Panc1 (cell line): ENCODE measurements at regions not wholly inside any gene's neighbourhood (a gene's known extent, or its start where the extent isn't known, plus 50 kb on each side); places are given as distances from the start of the nearest gene placed in this dataset.

Source experiments
- POLR2AphosphoS5 ChIP-seq: IDR thresholded peaks from 2 replicates; pipeline ENCODE4 v1.6.1; 2012; ENCODE audit warnings: mild to moderate bottlenecking, low read depth, low read length, moderate library complexity
- TF ChIP-seq, protein P1 (sequence below), 2 experiments: IDR thresholded peaks; 2 replicates each; pipeline ENCODE4 v1.6.1; 2011 to 2012; ENCODE audit warnings: low read depth in 2 of 2, control low read depth in 1 of 2, low read length in 1 of 2, mild to moderate bottlenecking in 1 of 2, moderate library complexity in 1 of 2; ENCODE audit not compliant: insufficient read depth in 1 of 2
- TF ChIP-seq, protein P2 (sequence below): fragments of 450-650 bp; IDR thresholded peaks from 2 replicates; pipeline ENCODE4 v1.5.1; 2017; ENCODE audit warnings: mild to moderate bottlenecking

DNA sequence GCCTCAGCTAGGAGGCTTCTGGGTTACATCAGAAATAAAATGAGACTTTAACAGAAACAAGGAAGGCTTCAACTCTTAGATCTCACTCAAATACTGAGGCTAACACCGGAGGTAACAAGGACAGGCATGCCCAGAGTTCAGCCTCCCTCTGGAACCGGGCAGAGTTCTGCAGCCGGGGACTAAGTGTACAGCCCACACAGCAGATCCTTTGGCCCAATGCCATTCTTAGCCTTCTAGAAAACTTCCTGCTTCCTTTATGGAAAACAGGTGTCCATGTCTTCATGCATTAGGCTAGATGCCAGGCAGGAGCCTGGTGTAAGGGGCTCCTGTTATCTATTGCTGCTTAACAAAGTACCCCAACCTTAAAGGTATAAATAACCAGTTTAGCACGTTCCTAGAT, 369.7 kb downstream of the BCOR start:
- TF ChIP-seq, protein P1, sequence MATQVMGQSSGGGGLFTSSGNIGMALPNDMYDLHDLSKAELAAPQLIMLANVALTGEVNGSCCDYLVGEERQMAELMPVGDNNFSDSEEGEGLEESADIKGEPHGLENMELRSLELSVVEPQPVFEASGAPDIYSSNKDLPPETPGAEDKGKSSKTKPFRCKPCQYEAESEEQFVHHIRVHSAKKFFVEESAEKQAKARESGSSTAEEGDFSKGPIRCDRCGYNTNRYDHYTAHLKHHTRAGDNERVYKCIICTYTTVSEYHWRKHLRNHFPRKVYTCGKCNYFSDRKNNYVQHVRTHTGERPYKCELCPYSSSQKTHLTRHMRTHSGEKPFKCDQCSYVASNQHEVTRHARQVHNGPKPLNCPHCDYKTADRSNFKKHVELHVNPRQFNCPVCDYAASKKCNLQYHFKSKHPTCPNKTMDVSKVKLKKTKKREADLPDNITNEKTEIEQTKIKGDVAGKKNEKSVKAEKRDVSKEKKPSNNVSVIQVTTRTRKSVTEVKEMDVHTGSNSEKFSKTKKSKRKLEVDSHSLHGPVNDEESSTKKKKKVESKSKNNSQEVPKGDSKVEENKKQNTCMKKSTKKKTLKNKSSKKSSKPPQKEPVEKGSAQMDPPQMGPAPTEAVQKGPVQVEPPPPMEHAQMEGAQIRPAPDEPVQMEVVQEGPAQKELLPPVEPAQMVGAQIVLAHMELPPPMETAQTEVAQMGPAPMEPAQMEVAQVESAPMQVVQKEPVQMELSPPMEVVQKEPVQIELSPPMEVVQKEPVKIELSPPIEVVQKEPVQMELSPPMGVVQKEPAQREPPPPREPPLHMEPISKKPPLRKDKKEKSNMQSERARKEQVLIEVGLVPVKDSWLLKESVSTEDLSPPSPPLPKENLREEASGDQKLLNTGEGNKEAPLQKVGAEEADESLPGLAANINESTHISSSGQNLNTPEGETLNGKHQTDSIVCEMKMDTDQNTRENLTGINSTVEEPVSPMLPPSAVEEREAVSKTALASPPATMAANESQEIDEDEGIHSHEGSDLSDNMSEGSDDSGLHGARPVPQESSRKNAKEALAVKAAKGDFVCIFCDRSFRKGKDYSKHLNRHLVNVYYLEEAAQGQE (IDR thresholded peaks at IDR 0.05; ENCODE audit: insufficient read depth in 1 of 2, low read depth in 2 of 2, low read length in 1 of 2), result no peak
- no peak for TF ChIP-seq POLR2AphosphoS5
- TF ChIP-seq, protein P2, sequence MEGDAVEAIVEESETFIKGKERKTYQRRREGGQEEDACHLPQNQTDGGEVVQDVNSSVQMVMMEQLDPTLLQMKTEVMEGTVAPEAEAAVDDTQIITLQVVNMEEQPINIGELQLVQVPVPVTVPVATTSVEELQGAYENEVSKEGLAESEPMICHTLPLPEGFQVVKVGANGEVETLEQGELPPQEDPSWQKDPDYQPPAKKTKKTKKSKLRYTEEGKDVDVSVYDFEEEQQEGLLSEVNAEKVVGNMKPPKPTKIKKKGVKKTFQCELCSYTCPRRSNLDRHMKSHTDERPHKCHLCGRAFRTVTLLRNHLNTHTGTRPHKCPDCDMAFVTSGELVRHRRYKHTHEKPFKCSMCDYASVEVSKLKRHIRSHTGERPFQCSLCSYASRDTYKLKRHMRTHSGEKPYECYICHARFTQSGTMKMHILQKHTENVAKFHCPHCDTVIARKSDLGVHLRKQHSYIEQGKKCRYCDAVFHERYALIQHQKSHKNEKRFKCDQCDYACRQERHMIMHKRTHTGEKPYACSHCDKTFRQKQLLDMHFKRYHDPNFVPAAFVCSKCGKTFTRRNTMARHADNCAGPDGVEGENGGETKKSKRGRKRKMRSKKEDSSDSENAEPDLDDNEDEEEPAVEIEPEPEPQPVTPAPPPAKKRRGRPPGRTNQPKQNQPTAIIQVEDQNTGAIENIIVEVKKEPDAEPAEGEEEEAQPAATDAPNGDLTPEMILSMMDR, result no peak
